Stimulated activated CD4-positive, alpha-beta T cell treated with anti-CD3 and anti-CD28 coated beads, Interleukin-15, amount 100 ng/mL, for 24 hours (primary cell): ENCODE measurements at regions not wholly inside any gene's neighbourhood (a gene's known extent, or its start where the extent isn't known, plus 50 kb on each side); places are given as distances from the start of the nearest gene placed in this dataset.
"Not testable (repeated sequence)": the region's sequence is repeated elsewhere in the genome, so short reads cannot be mapped to it uniquely, and the experiment has no call there.

ENCODE experiments used
- DNase-seq: peaks from one replicate; pipeline ENCODE4 v3.0.0-alpha.2; 2020

- no peak for DNase-seq
Measured at GRCh38 chr3:83251490-83251889, 1490.0 kb upstream of the GBE1 start.

GRCh38 chr3:83250613-83251012 lies 1489.2 kb upstream of the GBE1 start:
- no peak for DNase-seq

- no peak for DNase-seq
Measured at GRCh38 chr3:83248454-83248853, 1487.0 kb upstream of the GBE1 start.

DNA sequence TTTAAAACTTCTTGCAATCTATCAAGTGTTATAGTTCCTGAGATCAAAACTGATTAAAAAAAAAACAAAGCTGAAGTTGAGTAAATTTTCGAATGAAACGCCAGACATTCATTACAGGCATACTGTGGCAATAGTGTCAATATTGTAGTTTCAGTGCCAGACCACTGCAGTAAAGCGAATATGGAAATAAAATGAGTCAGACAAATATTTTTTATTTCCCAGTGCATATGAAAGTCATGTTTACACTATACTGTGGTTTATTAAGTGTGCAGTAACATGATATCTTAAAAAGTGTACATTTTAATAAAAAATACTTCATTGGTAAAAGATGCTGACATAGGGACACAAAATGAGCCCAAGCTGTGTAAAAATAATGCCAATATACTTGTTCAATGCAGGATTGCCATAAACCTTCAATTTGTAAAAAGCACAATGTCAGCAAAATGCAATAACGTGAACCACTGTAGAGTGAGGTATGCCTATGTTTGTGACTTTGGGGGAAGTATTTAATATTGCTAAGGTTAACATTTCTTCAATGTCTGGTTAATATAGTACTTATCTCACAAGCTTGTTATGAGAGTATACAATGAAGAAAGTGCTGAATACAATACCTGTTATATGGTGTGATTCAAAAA lies 1473.9 kb upstream of the GBE1 start:
- DNase-seq = no peak

GRCh38 chr3:83233715-83234114 lies 1472.3 kb upstream of the GBE1 start:
- DNase-seq = no peak

DNA sequence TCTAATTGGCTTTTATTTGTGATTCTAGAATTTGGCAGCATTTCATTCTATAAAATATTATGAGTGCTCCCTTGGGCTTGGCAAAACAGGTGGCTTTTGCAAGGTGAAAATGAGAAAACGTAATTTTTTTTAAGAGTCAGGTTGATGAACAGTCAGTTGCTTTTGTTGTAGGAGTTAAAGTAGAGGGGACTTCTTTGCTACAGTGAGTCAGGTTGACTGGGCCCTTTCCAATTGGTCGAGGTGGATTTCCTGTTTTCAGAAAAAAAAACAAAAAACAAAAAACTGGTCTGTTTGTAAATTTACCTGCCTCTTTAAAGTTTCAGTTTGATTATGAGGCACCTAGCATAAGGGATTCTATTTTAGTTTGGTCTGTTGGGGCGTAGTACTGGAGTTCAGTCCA lies 1469.4 kb upstream of the GBE1 start:
- no peak for DNase-seq

GRCh38 chr3:83230376-83230775 lies 1468.9 kb upstream of the GBE1 start:
- DNase-seq = no peak

- DNase-seq = no peak
Measured at GRCh38 chr3:83226751-83227150, 1465.3 kb upstream of the GBE1 start.

DNA sequence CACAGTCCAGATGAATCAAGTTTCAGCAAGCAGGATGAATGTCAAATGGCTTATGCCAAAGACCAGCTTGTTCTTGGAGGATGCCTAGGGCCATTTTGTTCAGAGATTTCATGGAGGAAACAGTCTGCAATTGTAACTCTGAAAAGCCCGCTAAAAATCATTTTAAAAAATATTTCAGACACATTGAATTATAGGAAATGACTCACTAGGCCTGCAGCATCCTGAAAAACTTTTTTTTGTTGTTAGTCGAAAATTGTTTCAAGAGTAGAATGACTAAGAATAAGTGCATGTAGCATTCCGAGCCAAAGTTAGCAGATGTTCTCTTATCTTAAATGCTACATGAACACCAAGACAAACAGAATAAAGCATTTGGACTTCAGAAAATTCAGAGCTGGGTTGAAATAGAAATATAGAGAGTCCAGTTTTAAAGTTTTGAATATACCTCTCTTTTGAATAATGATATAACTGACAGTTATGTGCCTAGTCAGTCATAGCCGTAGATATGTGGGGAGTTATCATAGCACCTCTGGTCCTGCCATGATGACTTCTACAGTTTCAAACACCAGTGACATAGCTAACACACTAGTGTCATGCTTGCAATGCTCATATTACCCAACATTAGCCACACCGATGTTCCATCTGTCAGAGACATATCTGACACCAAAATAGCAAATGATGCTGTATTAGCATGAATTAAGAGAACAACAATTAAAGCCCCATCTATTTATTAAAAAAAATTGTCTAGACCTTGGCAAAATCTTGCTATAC lies 1462.8 kb upstream of the GBE1 start:
- no peak for DNase-seq

- DNase-seq = no peak
Measured at GRCh38 chr3:83218383-83219200, 1457.1 kb upstream of the GBE1 start.

- not testable (repeated sequence) for DNase-seq
Measured at GRCh38 chr3:83217595-83218118, 1456.2 kb upstream of the GBE1 start.

DNA sequence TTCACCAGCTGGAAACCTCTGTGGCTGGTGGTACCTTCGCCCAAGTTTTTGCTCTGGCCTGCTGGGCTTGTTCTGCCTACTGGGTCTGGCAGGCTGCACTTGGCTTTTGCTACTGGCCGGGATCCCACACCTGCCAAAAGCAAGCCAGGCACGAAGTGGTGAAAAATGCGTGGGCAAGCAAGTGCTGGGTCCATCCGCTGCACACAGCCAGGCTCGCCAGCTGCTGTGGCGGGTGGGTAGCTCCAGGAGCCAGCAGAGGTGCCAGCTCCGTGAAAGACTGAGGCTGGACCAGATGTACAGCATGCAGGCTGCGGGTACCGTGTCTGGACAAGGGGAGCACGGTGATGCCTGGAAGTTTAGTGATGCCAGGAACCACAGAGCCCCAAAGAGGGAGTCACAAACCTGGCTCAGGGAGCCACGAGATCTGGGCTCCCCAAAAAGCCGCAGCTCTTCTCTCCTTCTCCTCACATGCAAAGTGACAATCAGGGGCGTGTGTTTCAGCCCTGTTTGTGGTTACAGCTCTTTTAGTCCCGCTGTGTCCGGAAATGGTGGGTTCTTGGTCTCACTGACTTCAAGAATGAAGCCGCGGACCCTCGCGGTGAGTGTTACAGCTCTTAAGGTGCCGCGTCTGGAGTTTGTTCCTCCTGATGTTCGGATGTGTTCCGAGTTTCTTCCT lies 1455.6 kb upstream of the GBE1 start:
- DNase-seq = no peak

DNA sequence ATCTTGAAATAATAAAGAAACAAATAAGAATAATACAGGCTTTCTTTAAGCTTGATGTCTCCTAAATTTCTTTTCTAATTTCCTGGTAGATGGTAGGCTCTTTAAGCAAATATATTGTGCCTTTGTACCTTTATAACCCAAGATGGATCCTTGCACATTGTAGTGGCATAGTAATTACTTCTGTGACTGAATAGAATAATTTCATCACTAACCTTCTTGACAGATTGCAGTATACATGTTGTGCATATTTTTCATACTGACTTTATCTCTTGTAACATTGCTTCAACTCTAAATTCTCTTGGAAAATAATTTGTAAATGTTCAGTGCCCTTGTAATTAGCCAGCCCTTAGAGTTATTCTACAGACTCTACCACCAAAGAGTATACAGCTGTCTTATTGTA lies 1433.8 kb upstream of the GBE1 start:
- DNase-seq = no peak

- no peak for DNase-seq
Measured at GRCh38 chr3:83193526-83193925, 1432.1 kb upstream of the GBE1 start.

DNA sequence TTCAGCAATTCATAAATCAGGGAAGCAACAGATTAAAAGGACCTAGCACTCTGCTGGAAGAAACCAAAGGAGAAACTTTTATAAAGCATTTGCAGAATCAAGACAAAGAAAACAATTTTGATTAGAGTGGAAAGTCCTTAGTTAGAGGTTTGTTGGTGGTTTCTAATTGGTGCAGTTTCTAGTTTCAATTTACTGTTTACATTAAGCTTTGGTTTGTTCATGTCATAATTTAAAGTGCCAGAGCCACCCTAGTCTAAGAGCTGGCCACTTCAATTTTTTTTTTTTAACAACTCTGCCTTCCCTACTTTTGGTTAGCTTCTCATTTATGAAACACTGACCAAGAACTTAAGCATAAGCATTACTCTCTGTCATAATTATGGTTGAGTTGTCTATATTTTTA lies 1428.2 kb upstream of the GBE1 start:
- DNase-seq = no peak

DNA sequence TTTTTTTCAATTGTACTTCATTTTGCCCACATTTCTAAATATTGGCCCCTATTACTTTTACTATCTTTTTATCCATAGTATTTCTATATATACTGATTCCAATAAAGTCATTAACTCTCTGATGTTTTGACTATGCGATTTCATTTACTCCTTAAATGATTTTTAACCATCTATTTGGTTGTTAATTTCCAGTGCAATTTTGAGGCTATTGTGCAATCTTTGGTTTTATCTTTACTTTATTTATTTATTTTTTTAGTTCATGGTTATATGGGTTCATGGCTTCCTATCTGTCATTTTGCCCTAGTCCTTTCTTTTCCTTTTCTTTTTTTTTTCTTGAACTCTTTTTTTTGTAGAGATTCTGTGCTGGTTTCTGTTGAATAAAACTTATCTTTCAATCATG lies 1408.0 kb upstream of the GBE1 start:
- DNase-seq = no peak

GRCh38 chr3:83150896-83151295 lies 1389.5 kb upstream of the GBE1 start:
- no peak for DNase-seq

- DNase-seq = no peak
Measured at GRCh38 chr3:83140983-83141382, 1379.5 kb upstream of the GBE1 start.

DNA sequence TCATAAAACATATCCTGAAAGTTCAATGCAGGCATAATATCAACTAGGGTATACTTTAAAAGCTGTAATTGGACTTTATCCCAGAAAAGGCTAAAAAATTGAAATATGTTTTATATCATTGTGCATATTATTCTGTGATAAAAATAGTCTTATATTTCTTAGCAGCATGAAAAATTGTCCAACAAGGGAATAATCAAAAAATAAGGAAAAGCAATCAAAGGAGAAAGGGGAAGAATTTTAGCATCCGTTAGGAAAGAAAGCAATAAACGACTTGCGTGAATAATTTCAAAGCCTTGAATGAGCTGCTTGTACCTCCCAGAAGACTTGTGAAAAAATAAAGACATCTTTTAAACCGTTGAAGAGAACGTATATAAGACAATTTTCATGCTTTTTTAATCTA lies 1369.8 kb upstream of the GBE1 start:
- no peak for DNase-seq

DNA sequence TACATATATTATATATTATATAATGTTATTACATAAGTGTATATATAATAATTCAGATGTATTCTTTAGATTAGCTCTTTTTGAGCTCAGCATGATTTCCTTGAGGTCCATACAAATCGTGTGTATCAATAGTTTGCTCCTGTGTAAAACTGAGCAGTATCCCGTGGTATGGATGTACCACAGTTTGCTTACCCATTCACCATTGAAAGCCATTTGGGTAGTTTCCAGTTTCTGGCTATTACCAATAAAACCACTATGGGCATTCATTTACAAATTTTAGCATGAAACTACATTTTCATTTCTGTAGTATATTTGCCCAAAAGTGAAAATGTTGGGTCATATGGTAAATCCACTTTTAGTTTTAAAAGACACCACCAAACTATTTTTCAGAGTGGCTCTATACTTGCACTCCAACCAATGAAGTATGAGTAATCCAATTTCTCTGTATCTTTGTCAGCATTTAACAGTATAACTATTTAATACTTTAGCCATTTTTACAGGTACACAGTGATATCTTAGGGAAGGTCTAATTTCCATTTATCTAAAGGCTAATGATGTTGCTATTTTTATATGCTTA lies 1361.4 kb upstream of the GBE1 start:
- no peak for DNase-seq

DNA sequence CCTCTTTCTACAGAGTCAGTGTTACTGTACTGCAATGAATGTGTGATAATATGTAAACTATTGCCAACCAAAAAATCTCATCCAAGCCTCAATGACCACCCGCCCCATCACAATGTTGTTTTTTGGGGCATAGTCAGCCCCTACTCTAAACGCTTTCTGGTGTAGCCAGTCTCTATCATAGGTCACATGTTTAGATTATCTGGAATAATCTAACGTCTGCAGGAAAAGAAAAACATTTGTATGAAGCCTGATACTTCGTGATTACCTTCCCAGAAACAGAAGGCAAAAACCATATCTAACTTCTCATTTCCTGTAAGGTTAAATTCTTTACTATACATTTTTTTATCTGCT lies 1331.8 kb upstream of the GBE1 start:
- no peak for DNase-seq

DNA sequence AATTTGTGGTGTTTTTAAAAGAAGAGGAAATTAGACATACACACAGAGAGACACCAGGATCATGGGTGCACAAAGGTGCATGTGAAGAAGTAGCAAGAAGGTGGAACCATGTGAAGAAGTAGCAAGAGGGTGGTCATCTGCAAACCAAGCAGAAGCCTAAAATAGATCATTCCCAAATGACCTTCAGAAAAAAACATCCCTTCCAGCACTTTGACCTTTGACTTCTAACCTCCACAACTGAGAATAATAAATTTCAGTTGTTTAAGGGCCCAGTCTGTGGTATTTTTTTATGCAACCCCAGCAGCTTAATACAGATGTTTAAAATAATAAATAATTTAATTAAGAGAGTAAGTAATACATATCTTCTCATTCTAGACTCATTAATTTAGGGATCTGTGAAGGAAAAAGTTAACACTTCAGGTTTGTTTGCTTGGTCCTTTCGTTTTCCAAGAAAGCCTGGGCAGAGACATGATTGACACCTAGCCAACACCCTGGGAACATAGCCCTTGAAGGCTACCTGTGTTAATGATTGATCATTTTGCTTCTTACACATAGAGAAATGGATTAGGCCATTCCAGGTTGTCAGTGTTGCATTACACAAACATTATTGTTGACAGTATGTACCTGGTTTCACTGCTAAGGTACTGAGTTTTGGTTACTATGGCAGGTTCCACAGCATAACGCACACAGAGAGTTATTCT lies 1331.2 kb upstream of the GBE1 start:
- DNase-seq = no peak
